Skeletal muscle tissue (tissue), 1 donor: ENCODE measurements at regions not wholly inside any gene's neighbourhood (a gene's known extent, or its start where the extent isn't known, plus 50 kb on each side); places are given as distances from the start of the nearest gene placed in this dataset. TPM values are rescaled to one million over a fixed set of nuclear protein-coding genes. Genes with fewer than 3 reads are reported as not detected.

Experiments
- small RNA-seq: library from RNA; depleted of rRNA; stranded (forward); fragments of <200 nt; gene quantifications from one replicate; pipeline ENCODE3, GENCODE V24; 2014

Small RNA genes lying in the stretch of these regions (small RNA-seq; reads per million reads assigned to genes)
- gene AL161423.1 = not detected
- not detected for gene HMGN2P39
- gene RNA5SP30 = not detected
- not detected for gene RNU7-88P
- not detected for gene RNY4P29
